Heart left ventricle (tissue), 16 donors: ENCODE measurements at regions not wholly inside any gene's neighbourhood (a gene's known extent, or its start where the extent isn't known, plus 50 kb on each side); places are given as distances from the start of the nearest gene placed in this dataset.
"Not testable (repeated sequence)": the region's sequence is repeated elsewhere in the genome, so short reads cannot be mapped to it uniquely, and the experiment has no call there.

Experiments
- ATAC-seq, 4 donors: fragments of 200-7000 bp; cut with Tn5 transposase; one replicate each; pipeline ENCODE4 v1.9.1; 2020 to 2022; ENCODE audit warnings: moderate library complexity in 4 of 4, mild to moderate bottlenecking in 3 of 4, moderate number of reproducible peaks in 1 of 4
- DNase-seq, 5 donors: peaks; one replicate each; pipeline ENCODE4 v3.0.0-alpha.2; 2020
- H3K27ac ChIP-seq, 12 donors: fragments of 200-600 bp; sonication (generic) in 4 of 12; one replicate each; pipeline versions ENCODE4 v1.5.0 to v1.8.0; 2016 to 2022; ENCODE audit warnings: mild to moderate bottlenecking in 2 of 12
- H3K27me3 ChIP-seq, 9 donors: fragments of 200-600 bp; sonication (generic) in 2 of 9; one replicate each; pipeline versions ENCODE4 v1.5.1 to v1.8.0; 2016 to 2022; ENCODE audit warnings: mild to moderate bottlenecking in 3 of 9
- H3K36me3 ChIP-seq, 9 donors: fragments of 200-600 bp; sonication (generic) in 2 of 9; one replicate each; pipeline versions ENCODE4 v1.5.0 to v1.8.0; 2018 to 2022; ENCODE audit warnings: mild to moderate bottlenecking in 2 of 9
- H3K4me1 ChIP-seq, 12 donors: fragments of 200-600 bp; sonication (generic) in 4 of 12; one replicate each; pipeline versions ENCODE4 v1.5.0 to v1.8.0; 2016 to 2022; ENCODE audit warnings: mild to moderate bottlenecking in 3 of 12
- H3K4me3 ChIP-seq, 12 donors: fragments of 200-600 bp; sonication (generic) in 4 of 12; one replicate each; pipeline versions ENCODE4 v1.5.0 to v1.8.0; 2017 to 2022; ENCODE audit warnings: mild to moderate bottlenecking in 9 of 12, moderate library complexity in 4 of 12
- H3K9me3 ChIP-seq, 12 donors: fragments of 200-600 bp; sonication (generic) in 4 of 12; one replicate each; pipeline versions ENCODE4 v1.5.0 to v1.8.0; 2016 to 2022; ENCODE audit warnings: mild to moderate bottlenecking in 1 of 12
- POLR2A ChIP-seq, 2 donors: fragments of 450-650 bp; IDR thresholded peaks; one replicate each; pipeline ENCODE4 v1.6.1; 2017; ENCODE audit warnings: antibody characterized with exemption in 2 of 2, mild to moderate bottlenecking in 2 of 2, moderate library complexity in 2 of 2
- WGBS, 4 donors: extraction: QIAGEN DNeasy Blood & Tissue Kit in 2 of 4; methylation state at CpG; one replicate each; pipeline versions ENCODE4 v1.1.5 to v1.1.7; 2013 to 2018; 5-methylcytosine and 5-hydroxymethylcytosine counted together
- intact Hi-C, 10 donors: fragments of 100-400 bp; cut with DNase I; formaldehyde crosslinking; loops; one replicate each; pipeline versions ENCODE4 v1.11.1 to v1.14.2; 2022
- TF ChIP-seq, protein P1 (sequence below), 12 donors: fragments of 200-600 bp; sonication (generic) in 4 of 12; IDR thresholded peaks; one replicate each; pipeline versions ENCODE4 v1.5.0 to v1.8.0; 2018 to 2022; ENCODE audit warnings: antibody characterized with exemption in 12 of 12, mild to moderate bottlenecking in 5 of 12
- donor health status: ischemic (EF 13 %, LVEDD 7.1; RV severe dilation, severe dysfunction).
- donor health status: healthy with polysubstance abuse.
- donor health status: DM: no; HTN: yes; CAD: no.
- donor health status: DM: no; HTN: no; CAD: no.
- donor health status: ischemic (EF 25% LVEDD 6.9; RV normal size, moderate dysfunction).
- donor health status: ischemic (EF 25% LVEDD 5.7; RV mildly dilated, moderate dysfunction).
- donor health status: healthy.
- donor health status: DM: yes; HTN: yes; CAD: no.
- donor health status: ischemic (EF 35%, LVEDD 5.7; RV mildly dilated, moderate dysfunction).
- donor health status: nonischemic (EF 11% LVEDD 7.7; RV severe dilation, severe dysfunction).
- donor health status: DM: yes; HTN: yes; CAD: no.
- donor health status: PGD.
- donor health status: ischemic (EF 29% LVEDD 5.4; RV normal size, mild dysfunction).
- donor health status: nonischemic (EF 23%, LVEDD 6.1; RV moderate dilation, normal function).

DNA sequence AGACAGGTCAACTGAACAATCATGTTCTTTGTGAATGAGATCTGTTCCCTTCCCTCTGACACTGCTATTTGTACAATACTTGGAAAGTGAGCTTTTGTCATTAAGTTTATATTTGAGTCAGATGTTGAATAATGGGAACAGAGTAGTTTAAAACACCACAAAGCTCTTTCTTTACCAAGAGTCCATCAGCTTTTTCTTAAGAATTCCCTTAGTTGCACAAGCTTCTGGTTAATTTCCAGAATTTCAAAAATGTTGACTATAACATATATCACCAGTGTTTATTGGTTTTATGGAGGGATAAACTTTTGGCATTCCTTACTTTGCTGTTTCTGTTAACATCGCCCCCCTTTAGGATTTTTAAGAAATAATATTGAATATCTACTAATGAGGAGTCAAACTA lies 403.7 kb downstream of the CCDC85A start:
- DNase-seq (no peak), ATAC-seq (no peak)
- Histone ChIP-seq H3K4me1 (peaks cover 0 to 14% (median 0%) of the 10 kb centered on the region in 12 donors), H3K27ac (no peak overlapping the region), H3K9me3 (no peaks in the 10 kb centered on the region), H3K36me3 (no peaks in the 10 kb centered on the region), H3K27me3 (no peaks in the 10 kb centered on the region), H3K4me3 (no peak overlapping the region)
- TF ChIP-seq, protein P1, sequence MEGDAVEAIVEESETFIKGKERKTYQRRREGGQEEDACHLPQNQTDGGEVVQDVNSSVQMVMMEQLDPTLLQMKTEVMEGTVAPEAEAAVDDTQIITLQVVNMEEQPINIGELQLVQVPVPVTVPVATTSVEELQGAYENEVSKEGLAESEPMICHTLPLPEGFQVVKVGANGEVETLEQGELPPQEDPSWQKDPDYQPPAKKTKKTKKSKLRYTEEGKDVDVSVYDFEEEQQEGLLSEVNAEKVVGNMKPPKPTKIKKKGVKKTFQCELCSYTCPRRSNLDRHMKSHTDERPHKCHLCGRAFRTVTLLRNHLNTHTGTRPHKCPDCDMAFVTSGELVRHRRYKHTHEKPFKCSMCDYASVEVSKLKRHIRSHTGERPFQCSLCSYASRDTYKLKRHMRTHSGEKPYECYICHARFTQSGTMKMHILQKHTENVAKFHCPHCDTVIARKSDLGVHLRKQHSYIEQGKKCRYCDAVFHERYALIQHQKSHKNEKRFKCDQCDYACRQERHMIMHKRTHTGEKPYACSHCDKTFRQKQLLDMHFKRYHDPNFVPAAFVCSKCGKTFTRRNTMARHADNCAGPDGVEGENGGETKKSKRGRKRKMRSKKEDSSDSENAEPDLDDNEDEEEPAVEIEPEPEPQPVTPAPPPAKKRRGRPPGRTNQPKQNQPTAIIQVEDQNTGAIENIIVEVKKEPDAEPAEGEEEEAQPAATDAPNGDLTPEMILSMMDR (IDR thresholded peaks at IDR 0.05), result no peak
- TF ChIP-seq POLR2A (IDR thresholded peaks at IDR 0.05), result no peak
- WGBS, 4 donors, result 88 to 98% (median 95%) methylated on average over 1 of the region's 1 CpG
- intact Hi-C loops, result loop anchor here in 2 of 10 donors (5.0 to 10.0 kb wide), 2 partner anchors 170 to 403 kb away; partner anchors contain the start of gene CCDC85A (in 1 of the 2)

DNA sequence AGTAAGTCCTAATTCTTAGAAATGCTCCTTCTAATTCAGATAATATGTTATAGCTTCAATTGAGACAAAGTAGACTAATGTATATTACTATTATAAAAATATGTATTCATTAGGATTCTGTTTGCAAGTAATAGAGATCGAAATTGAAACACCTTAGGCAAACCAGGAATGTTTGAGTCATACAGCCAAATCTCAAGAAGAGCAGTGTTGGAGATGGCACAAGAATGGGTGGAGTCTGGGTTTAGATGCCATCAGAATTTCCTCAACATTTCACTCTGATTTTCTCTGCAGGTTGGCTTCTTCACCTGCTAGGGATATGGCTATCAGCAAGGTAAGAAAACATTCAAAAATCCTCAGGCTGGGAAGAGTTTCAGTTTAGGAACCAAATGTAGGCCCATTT lies 405.4 kb downstream of the CCDC85A start:
- no peak overlapping the region for H3K4me3 ChIP-seq
- H3K4me1 ChIP-seq, result peaks cover 0 to 14% (median 0%) of the 10 kb centered on the region in 12 donors
- no peak overlapping the region for H3K27ac ChIP-seq
- no peak for DNase-seq
- TF ChIP-seq POLR2A (IDR thresholded peaks at IDR 0.05), result no peak
- TF ChIP-seq, protein P1 (IDR thresholded peaks at IDR 0.05), result no peak
- intact Hi-C loops, result loop anchor here in 2 of 10 donors (5.0 to 10.0 kb wide), 2 partner anchors 168 to 404 kb away; partner anchors contain the start of gene CCDC85A (in 1 of the 2)
- WGBS, 4 donors, result 88 to 93% (median 92%) methylated on average over 1 of the region's 1 CpG
- no peaks in the 10 kb centered on the region for H3K36me3 ChIP-seq
- no peak for ATAC-seq
- H3K9me3 ChIP-seq, result no peaks in the 10 kb centered on the region
- H3K27me3 ChIP-seq, result no peaks in the 10 kb centered on the region

GRCh38 chr2:56589835-56590234 lies 406.0 kb downstream of the CCDC85A start:
- TF ChIP-seq, protein P1 (IDR thresholded peaks at IDR 0.05), result no peak
- no peak for TF ChIP-seq POLR2A (IDR thresholded peaks at IDR 0.05)
- H3K36me3 ChIP-seq, result no peaks in the 10 kb centered on the region
- no peak overlapping the region for H3K27ac ChIP-seq
- H3K27me3 ChIP-seq, result no peaks in the 10 kb centered on the region
- peaks cover 0 to 14% (median 0%) of the 10 kb centered on the region in 12 donors for H3K4me1 ChIP-seq
- no peak for ATAC-seq
- H3K4me3 ChIP-seq, result no peak overlapping the region
- intact Hi-C loops, result loop anchor here in 2 of 10 donors (5.0 to 10.0 kb wide), 2 partner anchors 167 to 405 kb away; partner anchors contain the start of gene CCDC85A (in 1 of the 2)
- peaks cover 0 to 5% (median 0%) of the 10 kb centered on the region in 12 donors for H3K9me3 ChIP-seq
- DNase-seq, result peak in 1 of 5 donors; percentile 6

GRCh38 chr2:56590611-56591010 lies 406.8 kb downstream of the CCDC85A start:
- H3K4me3 ChIP-seq, result no peak overlapping the region
- peaks cover 0 to 5% (median 0%) of the 10 kb centered on the region in 12 donors for H3K9me3 ChIP-seq
- no peaks in the 10 kb centered on the region for H3K27me3 ChIP-seq
- DNase-seq (no peak), ATAC-seq (no peak)
- H3K27ac ChIP-seq, result no peak overlapping the region
- 54 to 77% (median 71%) methylated on average over 3 of the region's 3 CpGs for WGBS, 4 donors
- no peaks in the 10 kb centered on the region for H3K36me3 ChIP-seq
- TF ChIP-seq, protein P1 (IDR thresholded peaks at IDR 0.05), result no peak
- TF ChIP-seq POLR2A (IDR thresholded peaks at IDR 0.05), result no peak
- intact Hi-C loops, result no loop called here
- peaks cover 0 to 14% (median 0%) of the 10 kb centered on the region in 12 donors for H3K4me1 ChIP-seq

- H3K27me3 ChIP-seq, H3K4me3 ChIP-seq, H3K4me1 ChIP-seq, H3K27ac ChIP-seq, H3K36me3 ChIP-seq, H3K9me3 ChIP-seq, intact Hi-C loops, ATAC-seq: not testable (repeated sequence)
- 82 to 92% (median 90%) methylated on average over 9 of the region's 9 CpGs for WGBS, 4 donors
- peak in 1 of 5 donors; percentile 35 for DNase-seq
These were observed 422.3 kb downstream of the CCDC85A start for GRCh38 chr2:56606086-56606485.
